T47D (cell line): ENCODE measurements at regions not wholly inside any gene's neighbourhood (a gene's known extent, or its start where the extent isn't known, plus 50 kb on each side); places are given as distances from the start of the nearest gene placed in this dataset.

ENCODE experiments used
- DNase-seq, 2 experiments: peaks; one replicate each; pipeline versions ENCODE4 v3.0.0 to v3.0.0-alpha.2; 2011 to 2012; ENCODE audit warnings: low read depth in 1 of 2, low spot score in 1 of 2
- JUND ChIP-seq: IDR thresholded peaks from 2 replicates; pipeline ENCODE4 v1.6.1; 2012; ENCODE audit warnings: low read depth
- in situ Hi-C: cut with HindIII; loops from 2 replicates; pipeline ENCODE4 v1.10.0; 2016; ENCODE audit warnings: low sequenced_read_pairs, low pct_unique_long_range_greater_than_20kb

DNA sequence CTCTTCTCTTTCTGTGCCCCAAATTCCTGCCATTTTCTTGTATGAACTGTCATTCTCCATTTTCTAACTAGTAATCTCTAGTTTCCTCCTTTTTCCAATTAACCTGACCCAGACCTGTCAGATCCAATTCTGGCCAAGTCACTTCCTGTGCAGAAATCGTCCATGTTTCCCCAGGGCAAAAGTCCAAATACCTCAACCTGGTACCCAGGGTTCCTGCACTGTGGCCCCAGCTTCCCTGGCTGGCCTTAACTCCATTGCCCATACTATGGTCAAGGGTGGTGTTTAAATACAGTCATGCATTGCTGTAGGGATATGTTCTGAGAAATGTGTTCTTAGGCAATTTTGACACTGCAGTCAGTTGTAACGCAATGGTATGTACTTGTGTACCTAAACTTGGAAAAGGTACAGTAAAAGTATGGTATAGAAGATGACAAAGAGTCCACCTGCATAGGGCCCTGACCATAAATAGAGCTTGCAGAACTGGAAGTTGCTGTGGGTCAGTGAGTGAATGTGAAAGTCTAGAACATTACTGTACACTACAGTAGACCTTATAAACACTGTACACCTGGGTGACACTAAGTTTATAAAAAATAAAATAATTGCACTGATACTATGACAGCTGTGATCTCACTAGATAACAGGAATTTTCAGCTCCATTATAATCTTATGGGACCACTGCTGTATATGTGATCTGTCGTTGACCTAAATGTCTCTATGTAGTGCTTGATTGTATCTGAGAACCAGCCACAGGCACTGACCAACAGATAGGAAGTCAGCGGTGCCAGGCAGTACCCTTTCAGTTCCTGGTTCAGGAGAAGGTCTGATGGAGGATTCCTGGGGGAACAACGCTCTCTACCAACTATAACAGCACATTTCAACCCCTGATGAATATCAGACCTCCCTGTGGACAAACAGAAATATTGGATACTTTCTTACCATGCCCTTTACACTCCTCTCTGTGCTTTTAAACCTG lies 336.1 kb upstream of the PROK2 start:
- in situ Hi-C loops = no loop called here
- TF ChIP-seq JUND = no peak; the same call in 1 of the 2 replicates
- peak in 1 of 2 experiments; percentile 27 for DNase-seq

DNA sequence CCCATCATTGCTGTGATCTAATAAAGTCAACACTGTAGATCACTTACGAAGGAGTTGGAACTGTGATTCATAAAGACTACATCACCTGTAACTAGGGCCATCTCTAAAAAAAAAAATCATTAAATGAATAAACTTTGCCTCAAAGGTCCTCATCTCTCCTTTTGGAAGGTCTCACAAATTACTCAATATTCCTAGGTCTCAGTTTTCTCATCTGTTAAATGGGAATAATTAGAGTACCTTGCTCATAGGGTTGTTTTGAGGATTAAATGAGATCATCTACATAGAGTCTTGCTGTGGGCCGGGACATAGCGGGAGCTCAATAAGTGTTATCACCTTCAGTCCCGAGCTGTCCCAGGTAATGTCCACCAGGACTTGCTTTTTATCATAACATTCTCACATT lies 335.1 kb upstream of the PROK2 start:
- no peak for TF ChIP-seq JUND
- no peak for DNase-seq
- in situ Hi-C loops = no loop called here

DNA sequence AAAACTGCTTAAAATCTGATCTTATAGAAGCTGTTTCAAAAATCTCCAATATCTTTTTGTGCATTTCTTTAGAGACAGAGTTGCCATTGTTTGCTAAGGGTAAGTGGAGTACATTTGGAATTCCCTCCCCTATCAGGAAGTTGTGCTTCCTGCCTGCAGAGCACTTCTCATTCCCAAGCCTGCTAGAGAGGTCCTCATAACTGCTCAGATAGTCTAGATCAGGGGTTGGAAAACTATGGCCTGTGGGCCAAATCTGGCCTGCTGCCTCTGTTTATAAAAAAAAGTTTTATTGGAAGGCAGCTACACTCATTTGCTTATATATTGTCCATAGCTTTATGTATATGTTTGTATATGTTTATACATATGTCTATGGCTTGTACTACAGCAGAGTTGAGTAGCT lies 333.7 kb upstream of the PROK2 start:
- in situ Hi-C loops = no loop called here
- no peak for TF ChIP-seq JUND
- DNase-seq = no peak

DNA sequence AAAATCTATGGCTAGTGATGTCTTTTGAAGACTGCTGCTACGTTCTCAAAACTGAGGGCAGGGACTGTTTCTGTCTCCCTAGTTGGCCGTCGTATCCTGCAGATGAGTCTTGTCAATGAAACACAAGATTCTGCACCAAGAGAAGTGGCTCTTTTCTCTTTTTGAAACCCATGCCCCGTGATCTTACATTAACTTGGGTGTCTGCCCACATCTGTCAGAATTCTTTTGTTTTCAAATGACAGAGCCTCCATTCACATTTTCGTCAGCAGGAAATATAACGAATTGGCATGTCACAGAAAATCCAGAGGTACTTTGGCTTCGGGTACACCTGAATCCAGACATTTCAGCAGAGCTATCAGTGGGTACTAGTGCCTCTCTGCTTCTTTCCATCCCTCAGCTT lies 331.3 kb upstream of the PROK2 start:
- DNase-seq = no peak
- in situ Hi-C loops = no loop called here
- no peak for TF ChIP-seq JUND

DNA sequence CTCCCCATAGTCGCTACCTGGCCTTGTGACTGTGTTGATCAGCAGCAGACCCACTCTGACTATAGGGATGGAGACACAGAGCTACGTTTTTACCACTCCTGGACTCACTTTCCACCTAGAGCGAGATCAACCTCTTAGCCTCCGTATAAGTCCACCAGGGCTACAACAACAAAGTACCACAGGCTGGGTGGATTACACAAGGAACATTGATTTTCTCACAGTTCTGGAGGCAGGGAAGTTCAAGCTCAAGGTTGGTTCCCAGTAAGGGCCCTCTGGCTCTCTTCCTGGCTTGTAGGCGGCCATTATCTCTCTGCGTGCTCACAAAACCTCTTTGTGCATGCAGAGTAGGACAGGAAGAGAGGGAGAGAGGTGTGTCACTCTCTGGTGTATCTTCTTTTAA lies 330.4 kb upstream of the PROK2 start:
- in situ Hi-C loops = no loop called here
- no peak for DNase-seq
- TF ChIP-seq JUND = no peak

DNA sequence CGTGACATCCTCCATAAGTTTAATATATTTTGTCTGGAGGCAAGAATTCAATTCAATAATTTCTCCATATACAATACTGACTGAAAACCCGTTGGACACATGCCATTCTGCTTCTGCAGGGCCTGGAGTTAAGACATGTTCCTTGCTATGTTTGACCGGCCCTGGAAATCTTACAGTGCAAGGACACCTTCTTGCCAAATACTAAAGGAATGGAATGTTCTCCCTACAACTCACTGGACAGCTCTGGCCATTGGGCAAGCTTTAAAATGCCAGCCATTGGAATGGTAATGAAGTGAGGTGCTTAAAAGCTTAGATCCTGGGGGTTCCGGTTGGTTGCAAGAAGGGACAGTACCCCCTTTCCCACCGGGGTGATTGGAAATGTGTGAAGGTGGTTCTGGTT lies 329.8 kb upstream of the PROK2 start:
- TF ChIP-seq JUND = no peak
- peak in 1 of 2 experiments; percentile 23 for DNase-seq
- in situ Hi-C loops = no loop called here

DNA sequence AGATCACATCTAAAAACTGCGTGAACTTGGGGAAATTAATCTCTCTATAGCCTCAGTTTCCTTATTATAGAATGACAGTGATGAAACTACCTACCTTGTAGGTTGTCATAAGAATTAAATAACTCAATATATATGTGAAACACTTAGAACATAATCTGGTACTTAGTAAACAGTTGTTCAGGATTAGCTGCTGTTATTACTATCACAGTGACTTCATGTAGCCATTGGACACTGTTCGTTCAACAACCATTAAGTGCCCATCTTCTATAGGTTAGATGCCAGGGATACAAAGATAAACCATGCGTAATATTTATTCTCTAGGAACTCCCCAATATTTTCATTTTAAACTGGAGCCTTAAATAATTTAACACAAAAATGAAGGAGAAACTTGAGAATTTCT lies 329.0 kb upstream of the PROK2 start:
- DNase-seq = no peak
- in situ Hi-C loops = no loop called here

DNA sequence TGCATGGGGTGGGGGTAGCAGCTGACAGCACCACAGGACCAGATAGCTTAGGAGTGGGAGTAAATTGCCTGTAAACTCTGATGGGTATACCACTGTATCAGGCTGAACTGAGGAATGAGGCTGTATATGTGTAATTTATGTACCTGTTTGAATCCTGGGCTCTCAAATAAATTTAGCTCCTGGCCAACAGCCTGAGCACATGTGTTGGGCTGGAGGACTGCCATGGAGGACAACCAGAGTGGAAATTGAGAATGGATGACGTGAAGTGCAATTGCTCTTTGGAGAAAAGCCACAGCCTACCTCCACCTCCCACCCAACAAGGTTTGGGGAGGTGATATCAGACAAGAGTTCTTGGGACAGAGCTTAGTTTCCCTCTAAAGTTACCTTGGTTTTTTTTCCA lies 328.6 kb upstream of the PROK2 start:
- TF ChIP-seq JUND = no peak
- in situ Hi-C loops = no loop called here
- no peak for DNase-seq

More for the DNA sequence above, 329.0 kb upstream of the PROK2 start:
- TF ChIP-seq JUND = no peak

DNA sequence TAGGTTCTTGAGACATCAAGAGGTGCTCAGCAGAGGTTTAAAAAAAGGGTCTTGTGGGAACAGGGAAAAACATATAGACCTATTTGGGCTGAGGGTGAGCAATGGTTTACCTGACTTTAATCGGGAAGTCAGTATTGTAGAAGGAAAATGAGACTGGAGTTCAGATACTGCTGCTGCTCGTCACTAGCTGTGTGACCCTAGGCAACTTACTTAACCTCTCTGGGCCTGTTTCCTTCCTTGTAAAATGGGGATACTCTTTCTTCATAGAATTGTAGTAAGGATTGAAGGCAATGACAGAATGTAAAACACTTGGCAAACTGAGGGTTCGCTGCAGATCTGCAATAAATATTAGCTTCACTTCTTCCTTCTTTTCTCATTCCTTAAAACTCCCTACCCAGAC lies 327.5 kb upstream of the PROK2 start:
- in situ Hi-C loops = no loop called here
- no peak for DNase-seq
- TF ChIP-seq JUND = no peak

DNA sequence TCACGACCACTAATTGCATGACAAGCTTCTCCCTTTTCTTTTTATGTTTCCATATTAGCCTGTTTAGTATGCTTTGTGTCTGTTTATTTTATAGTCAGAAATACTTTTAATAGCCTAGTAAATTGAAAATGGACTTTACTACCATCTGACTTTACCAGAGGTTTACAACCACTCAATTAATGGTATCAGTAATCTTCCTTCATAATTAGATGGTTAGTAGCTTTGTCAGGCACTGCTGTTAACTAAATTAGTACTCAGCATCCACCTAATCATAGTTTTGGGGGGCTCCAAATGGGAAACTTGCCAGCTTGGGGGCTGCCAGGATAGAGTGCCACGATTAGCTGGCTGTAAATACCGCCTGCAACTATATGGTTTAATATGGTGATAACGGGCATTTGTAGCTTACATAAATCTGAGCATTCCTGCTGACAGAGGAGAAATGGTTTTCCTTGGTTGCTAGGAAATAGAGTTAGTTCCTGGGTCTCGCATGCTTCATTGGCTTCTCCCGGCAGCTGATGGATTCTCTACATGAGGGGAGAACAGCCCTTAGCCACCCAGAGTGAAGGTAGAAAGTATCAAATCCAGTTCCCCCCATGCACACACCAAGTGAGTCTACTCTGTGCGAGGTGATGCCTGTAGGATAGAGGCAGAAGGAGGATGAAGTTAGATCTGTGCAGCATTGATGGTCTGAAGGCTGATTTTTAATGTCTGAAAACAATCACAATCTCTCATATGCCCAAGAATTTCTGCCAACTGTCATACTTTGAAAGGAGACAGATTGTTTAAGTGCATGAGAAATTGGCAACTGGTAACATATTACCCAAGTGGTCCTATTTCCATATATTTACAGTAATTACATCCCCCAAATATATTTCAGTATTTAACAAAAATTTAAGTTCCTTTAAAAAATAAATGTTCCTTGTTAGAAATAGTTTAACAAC lies 326.6 kb upstream of the PROK2 start:
- DNase-seq = no peak
- no peak for TF ChIP-seq JUND

DNA sequence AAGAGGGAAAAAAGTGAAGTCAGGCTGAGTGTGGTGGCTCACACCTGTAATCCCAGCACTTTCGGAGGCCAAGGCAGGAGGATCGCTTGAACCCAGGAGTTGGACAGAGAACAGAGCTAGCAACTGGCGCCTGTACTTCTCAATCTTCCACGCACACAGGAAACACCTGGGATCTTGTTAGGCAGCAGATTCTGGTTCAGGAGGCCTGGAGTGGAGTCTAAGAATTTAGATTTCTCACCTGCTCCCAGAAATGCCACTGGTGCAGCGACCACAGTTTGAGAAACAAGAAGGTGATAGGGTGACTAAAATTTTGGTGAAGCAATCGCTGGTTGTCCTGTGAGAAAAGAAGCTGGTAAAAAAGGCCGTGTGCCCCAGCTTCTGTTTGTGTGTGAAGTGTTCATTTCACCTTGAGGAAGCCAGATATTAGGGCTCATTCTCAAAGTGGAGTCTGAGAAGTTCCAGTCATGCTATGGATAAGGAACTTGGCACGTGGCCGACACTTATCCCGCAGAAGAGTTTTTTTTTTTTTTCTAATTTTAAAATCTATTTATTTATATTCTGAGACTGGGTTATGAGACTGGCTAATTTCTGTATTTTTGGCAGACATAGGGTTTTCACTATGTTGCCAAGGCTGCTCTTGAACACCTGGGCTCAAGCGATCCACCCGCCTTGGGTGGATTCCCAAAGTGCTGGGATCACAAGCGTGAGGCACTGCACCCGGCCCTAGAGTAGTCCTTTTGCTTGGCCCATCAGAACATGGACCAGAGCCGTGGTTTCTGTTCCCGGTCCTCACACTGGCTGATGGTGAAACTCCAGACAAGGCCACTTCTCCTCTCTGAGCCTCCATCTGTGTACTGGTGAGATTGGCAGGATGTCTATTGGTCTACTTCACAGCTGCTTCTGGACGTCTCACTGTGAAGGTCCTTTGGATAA lies 324.6 kb upstream of the PROK2 start:
- TF ChIP-seq JUND = no peak
- in situ Hi-C loops = no loop called here
- no peak for DNase-seq

More for the DNA sequence above, 326.6 kb upstream of the PROK2 start:
- in situ Hi-C loops = no loop called here

DNA sequence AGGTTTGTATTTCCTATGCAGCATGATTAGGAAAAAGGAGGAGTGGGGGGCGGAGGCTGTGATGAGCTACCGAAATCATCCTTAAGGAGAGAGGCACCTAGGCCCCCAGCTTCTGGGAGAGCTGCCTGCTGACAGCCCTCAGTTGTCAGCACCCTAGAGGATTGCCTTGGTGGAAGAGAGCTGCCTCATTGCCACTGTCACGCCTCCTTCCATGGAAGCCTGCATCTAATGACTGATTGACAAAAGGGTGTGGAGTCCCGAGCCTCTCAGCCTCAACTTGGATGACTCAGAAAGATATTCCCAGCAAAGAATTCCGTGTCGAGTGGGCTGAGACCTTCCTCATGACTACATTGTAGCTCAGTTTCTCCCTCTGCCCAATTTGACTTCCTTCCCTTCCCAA lies 320.4 kb upstream of the PROK2 start:
- no peak for DNase-seq
- in situ Hi-C loops = no loop called here
- no peak for TF ChIP-seq JUND
